ENCODE measurements at regions not wholly inside any gene's neighbourhood (a gene's known extent, or its start where the extent isn't known, plus 50 kb on each side); places are given as distances from the start of the nearest gene placed in this dataset.
"Not testable (repeated sequence)": the region's sequence is repeated elsewhere in the genome, so short reads cannot be mapped to it uniquely, and the experiment has no call there.

DNA sequence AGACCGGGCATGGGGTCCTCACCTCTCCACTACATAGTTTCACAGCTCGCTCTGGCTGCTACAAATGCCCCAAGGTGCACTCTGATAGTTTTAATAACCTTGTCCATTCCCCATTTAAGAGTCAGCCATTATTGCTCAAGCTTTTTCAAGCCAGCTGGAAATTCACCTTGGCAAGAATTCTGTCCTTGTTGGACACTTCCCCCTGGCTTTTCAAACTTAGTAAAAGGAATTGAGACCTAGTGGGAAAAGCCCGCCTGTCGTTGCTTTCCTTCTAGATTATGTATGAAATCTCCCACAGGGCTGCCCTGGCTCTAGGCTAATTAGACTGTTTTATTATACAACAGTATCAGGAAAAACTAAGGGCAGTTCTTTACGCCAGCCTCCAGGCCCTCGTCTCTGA, 293.7 kb upstream of the GADL1 start:
- DNase-seq = no peak

DNA sequence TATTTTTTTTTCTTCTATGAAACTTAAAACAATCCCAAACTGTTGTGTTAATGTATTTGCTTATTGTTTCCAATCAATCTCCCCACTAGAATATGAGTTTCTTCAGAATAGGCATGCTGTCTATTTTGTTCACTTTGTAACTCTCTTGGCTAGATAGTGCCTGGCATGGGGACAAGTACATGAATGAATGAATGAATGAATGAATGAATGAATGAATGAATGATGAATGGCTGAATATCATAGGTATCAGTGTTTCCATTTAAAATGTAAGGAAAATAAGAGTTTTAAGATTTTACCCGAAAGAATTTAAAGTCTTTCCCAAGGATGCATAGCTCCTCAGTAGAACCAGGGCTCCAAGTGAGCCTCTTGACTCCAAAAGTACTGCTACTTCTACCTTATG, 294.9 kb upstream of the GADL1 start:
- no peak for DNase-seq

DNA sequence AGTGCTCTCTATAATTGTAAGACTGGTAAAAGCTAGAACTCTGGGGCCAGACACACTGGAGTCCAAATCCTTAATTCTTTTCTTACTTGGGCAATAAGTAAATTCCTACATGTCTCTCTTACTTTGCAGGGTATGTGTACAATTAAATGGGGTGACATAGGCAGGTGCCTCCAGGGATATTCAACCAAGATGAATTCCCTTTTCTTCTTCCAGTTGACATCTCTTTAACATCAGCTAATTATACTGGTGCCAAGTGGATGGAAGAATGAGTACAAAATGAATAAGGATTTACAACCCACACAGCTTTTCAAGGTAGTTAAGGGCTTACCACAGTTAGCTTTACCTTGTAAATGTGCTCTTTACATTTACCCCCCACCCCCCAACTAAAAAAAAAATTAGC, 295.5 kb upstream of the GADL1 start:
- DNase-seq = no peak

DNA sequence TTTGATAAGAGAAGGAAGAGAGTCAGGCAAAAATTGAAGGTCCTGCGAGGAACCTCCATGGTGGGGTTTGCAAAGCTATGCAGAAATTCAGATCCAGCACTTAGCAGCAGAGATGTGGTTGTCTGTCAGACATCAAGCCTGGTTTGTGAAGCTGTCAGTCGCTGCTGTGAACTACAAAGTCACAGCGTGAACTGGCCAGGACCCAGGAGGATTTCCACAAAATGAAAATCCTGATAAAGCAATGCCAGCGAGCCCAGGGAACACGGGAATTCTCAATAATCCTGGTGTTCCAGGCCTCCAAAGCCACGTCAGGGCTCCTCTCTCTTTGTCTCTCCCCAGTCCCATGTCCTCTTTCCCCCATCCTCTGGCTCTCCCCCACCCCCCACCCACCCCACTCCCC, 296.9 kb upstream of the GADL1 start:
- DNase-seq = no peak

DNA sequence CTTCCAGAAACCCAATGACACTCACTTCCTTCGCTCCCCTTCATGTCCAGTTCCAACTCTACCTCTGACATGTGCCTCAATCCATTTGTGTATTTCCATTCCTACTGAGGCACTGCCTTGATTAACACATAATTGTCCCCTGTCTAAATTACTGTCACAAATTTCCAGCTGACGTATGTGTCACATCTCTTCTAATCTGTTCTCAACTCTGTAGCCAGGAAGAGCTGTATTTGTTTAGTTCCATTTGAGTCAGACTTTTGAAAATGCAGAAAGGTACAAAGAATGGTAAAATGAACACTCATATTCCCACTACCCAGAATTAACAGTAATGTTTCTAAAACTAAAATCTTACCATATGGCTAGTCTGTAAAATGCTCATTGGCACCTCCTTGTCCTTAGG, 299.0 kb upstream of the GADL1 start:
- no peak for DNase-seq

DNA sequence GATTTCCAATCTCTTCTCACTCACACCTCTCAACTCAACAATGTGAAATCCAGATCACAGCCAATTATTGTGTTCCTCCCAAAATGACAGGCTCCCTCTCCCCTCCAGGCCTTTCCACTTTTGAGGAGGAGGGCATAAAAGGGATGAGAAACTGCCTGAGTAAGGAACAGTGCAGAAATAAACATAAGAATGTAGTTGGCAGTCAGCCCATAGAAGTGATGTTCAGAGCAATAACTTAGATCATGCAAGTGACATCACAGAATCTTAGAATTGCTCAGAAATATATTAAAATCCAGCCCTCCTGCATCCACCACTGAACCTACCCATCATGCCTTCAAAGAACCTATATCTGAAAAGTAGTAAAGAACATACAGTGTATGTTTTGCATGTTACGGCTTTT, 299.4 kb upstream of the GADL1 start:
- DNase-seq = no peak

DNA sequence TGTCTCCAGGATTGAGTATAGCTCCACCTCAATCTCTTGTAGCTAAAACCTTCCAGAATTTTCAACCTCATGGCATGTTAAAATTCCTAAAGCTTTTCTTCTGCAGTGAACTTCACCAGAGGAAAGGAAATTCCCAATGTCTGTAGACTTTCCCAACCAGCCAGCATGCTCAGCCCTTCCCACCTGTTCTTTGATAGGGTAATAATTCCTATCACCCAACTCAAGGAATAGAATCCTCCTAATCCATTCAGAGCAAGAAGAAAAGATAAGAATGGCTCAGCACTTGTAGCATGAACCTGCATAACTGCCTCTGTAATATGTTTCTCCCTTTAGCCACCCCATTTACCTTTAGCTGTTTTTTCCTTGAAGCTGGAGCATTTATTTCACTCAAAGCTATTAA, 301.8 kb upstream of the GADL1 start:
- DNase-seq = no peak

DNA sequence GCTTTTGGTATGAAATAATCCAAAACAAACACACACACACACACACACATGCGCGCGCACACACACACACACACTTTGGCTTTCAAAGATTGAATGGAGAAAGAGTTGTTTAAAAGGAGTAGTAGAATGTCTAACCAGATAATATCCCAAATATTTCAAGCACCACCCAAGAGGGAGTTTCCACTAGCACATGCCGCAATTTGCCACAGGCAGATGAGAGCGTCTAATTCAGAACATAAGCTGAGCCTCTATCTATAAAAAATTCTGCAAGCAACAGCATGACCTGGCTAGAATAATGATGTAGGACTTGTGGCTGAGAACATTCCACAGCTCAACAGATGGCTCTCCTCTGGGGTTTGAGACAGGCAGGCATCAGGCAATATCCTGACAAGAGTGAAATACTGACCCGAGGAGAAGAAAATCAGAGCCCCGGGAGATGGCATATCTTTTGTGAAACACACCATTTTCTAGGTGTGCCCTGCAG, 302.5 kb upstream of the GADL1 start:
- no peak for DNase-seq

DNA sequence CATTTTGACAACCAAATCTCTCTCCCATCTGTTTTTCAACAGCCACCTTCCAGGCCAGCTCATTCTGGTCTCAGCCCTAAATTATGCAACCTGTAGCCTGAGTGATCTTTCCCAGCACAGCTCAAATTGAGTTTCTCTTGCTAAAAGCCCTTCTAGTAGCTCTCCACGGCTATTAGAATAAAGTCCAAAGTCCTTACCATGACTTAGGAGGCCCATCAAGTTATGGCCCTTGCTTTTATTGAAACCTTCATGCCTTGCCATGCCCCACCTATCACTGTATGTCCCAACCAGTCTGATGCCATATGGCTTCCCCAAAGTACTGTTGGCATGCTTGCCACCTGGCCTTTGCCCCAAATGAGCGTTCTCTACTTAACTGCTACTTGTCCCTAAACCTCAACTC, 303.5 kb upstream of the GADL1 start:
- no peak for DNase-seq

DNA sequence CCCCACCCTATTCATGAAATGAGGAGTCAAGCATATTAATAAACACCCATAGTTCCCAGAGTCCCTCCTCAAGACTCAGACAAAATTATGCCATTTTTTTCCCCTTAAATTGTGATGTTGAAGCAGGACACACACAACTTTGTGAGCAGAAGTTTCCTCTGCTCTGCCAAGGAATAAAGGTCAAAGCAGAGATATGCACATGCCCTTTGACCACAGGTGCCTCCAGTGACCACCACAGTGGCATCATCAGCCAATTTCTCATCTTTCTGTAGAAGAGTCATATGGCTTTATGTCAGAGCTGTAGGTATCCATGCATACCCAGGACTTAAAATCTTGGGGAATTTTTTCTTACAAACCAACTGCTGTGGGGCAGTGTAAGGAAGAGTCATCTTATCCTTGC, 304.4 kb upstream of the GADL1 start:
- no peak for DNase-seq

DNA sequence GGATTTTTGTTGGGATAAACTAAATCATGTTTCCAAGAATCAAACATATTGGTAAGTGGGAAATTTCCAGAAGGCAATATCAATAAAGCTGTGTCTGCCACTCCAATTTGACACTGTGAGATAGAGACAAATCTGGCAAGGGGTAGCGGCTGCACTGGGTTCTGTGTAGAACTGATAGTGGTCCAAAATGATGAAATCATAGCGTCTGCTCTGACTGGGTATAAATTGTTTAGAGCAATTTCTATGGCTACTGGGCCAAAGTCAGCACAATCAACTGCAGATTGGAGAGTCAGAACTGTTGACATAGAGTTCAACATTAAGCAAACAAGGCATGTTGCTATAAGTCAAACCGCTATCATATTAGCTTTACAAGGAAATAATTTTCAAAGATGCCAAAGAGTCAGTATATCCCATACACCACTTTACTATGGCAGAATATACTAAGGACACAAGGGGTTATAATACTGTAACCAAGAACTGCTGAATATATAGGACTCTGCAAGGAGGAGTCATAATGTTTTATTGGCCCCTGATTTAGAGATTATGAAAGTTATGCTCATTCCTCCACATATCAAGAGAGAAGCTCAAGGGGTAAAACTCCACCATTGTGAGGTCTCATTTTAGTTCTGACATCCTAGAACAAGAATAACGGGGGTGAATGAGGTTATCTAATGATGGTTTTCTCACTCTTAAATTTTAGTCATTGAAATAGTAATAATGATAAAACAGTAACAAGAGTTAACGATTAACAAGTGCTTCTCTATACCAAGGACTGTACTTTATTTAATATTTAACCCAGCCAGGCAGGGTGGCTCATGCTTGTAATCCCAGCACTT, 309.7 kb upstream of the GADL1 start:
- DNase-seq = no peak

DNA sequence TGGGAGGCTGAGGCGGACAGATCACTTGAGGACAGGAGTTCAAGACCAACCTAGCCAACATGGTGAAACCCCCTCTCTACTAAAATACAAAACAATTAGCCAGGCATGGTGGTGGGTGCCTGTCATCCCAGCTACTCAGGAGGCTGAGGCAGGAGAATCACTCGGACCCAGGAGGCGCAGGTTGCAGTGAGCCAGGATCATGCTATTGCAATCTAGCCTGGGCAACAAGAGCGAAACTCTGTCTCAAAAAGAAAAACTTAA, 310.3 kb upstream of the GADL1 start:
- DNase-seq = not testable (repeated sequence)

DNA sequence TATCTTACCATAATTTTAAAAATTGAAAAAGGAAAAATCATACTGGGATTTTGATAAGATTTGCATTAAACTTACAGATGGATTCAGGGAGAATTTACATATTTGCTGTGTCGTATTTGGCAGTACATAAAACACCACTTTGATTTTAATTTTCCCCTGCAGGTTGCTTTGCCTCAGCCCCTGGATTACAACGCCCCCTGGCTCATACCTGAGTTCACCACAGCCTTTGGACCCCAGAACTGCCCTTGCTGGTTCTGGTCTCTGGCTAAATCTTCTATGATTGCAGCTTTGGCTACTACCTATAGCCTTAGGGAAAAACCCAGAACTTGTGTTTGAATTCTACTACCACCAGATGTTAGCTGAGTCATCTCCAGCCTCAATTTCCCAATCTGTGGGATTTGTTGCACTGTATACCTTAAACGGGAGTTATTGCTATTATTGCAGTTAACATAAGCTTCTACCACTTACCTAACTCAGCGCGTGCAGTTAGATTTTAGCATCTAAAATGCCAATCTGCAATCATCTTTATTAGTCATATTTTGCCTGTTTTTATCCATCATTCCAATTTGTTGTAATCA, 315.7 kb upstream of the GADL1 start:
- DNase-seq = no peak

DNA sequence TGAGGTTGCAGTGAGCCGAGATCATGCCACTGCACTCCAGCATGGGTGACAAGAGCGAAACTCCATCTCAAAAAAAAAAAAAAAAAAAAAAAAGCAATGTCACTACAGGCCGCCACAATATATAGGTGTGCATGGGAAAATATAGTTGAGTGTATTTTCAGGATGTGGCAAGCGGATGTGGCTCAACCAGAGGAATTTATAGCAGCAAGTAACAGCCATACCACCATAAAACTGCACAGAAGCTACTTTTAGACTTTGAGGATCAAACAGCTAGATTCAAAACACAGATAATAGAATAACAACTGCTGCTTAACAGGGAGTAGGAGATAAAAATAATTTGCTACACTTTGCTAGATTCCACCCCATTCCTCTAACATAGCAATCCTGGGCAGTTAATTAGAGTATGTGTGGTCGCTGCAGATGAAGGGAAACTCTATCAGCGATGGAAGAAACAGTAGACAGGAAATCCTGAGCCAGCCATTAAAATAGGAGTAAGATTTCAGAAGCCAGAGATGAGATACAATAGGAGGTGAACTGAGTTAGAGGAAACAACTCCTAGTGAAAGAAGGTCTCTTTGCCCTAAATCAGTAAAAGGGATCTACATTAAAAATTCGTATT, 318.7 kb upstream of the STT3B start:
- no peak for DNase-seq

DNA sequence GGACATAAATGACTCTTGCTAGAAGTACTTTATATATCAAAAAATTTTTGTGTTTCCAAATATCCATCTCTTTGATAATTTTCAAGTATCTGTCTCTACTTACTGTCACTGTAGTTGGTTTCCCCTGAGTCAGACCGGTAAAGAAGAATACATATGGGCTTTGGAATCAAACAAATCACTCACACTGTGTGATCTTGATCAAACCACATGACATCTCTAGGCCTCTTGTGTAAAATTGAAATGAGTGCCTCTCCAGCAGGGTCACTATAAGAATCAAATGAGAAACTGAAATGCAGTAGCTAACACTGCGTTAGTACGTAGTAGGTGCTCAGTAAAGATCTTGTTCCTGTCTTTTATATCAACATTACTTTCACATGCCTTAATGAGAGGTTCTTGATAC, 314.6 kb upstream of the STT3B start:
- DNase-seq = no peak

DNA sequence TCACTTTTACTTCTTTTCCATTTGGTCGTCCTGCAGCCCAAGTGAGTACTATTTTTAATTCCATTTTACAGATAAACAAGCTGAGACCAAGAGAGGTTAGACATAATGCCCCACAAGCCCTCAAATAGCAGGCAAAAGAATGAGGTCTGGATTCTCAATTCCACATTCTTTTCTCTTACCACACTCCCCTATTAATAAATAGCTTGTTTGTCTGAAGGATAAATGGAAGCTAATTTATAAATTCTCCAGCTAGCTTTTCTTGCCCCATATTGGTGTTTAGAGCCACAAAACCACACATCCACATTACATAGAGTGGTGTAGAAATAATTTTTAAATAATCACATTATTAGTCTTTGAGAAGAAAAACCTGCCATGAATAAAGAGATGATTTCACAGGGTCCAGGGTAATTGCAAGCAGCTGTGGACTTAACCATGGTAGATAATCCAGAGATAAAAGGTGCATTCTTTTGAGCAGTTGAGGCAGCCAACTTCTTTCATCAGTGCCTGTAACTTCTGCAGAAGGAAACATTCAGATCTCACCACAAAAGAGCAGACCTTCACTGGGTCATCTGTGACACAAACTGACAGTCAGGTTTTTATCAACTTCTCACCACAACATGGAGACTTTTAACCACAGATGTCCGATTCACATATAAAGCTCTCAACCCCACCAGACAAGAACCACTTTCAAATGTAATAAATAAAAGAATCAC, 313.4 kb upstream of the STT3B start:
- DNase-seq = no peak

DNA sequence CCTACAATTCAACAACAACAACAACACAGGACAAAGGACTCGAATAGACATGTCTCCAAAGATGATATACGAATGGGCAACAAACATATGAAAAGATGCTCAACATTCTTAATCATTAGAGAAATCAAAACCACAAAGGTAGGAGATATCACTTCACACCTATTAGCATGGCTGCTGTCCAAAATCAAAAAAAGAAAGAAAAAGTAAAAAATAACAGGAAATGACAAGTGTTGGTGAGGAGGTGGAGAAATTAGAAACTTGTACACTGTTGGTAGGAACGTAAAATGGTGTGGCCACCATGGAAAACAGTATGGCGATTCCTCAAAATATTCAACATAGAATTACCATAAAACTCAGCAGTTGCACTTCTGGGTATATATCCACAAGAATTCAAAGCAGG, 312.3 kb upstream of the STT3B start:
- DNase-seq = no peak

DNA sequence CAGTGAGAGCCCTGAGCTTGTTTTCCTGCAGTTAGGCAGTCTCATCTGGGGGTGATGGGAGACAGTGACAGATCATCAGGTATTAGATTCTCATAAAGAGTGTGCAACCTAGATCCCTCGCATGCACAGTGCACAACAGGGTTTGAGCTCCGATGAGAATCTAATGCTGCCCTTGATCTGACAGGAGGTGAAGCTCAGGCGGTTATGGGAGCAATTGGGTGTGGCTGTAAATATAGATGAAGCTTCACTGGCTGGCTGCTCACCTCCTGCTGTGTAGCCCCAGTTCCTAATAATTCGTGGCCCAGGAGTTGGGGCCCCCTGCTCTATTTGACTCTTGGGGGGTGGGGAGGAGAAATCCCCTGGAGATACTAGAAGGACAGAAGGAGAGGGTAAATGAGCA, 309.4 kb upstream of the STT3B start:
- DNase-seq = no peak

DNA sequence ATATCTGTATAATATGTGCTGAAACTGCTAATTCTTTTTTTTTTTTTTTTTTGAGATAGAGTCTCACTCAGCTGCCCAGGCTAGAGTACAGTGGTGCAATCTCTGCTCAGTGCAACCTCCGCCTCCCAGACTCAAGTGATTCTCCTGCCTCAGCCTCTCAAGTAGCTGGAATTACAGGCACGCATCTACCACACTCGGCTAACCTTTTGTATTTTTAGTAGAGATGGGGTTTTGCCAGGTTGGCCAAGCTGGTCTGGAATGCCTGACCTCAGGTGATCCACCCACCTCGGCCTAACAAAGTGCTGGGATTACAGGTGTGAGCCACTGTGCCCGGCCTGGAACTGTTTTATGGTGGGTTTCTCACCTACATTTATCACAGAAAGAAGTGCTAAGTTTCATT, 307.8 kb upstream of the STT3B start:
- DNase-seq = no peak

DNA sequence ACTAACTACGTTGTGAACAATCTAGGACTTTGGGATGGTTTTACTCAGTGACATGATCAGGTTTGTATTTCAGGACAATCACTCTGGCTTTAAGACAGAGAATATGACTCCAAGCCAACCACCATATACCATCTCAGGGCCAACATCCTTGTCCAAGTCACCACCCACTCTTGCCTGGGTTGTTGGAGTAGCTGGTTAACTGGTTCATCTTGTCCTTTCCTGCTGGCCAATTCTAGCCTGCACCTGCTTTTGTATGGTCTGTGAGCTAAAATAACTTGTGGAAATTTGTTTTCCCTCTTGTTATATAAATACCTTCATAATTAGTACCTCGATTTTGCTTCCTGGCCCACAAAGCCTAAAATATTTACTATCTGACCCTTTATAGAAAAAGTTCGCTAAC, 306.8 kb upstream of the STT3B start:
- no peak for DNase-seq

DNA sequence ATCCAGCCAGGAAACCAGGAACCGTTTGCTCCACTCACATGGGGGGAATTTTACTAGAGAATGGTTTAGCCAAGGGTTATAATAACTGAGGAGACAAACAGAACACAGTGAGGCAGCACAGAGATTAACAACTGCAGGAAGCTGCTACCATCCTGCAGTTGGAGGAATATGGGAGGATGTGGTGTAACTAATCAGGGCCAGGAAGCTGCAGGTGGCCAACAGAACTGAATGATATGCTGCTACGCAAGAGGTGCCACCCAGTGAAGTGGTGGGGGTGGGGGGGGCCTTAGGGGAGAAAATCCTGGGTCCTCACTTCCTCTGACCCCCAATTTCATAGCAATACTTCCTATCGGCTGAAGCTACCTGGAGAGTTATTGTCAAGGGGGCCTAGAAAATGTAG, 306.4 kb upstream of the STT3B start:
- no peak for DNase-seq

DNA sequence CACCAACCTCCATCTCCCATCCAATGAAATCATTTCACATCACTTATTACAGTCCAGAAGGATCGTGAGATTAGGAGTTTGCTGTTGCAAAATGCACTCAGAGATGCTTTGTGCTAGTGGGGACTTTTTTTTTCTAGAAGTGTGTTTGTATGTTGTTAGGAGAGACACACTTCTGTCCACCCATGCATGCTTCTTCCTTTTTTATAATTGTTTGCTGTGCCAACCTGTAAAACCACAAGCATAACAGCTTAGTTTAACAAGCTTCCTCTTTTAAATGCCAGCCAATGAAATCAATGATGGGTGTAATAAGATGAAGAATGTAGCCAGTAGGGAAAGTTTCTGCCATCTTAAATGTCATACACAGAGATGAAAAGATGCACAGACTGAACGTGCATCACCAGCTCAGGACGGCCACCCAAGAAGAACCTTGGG, 305.6 kb upstream of the STT3B start:
- peak; percentile 16 for DNase-seq

DNA sequence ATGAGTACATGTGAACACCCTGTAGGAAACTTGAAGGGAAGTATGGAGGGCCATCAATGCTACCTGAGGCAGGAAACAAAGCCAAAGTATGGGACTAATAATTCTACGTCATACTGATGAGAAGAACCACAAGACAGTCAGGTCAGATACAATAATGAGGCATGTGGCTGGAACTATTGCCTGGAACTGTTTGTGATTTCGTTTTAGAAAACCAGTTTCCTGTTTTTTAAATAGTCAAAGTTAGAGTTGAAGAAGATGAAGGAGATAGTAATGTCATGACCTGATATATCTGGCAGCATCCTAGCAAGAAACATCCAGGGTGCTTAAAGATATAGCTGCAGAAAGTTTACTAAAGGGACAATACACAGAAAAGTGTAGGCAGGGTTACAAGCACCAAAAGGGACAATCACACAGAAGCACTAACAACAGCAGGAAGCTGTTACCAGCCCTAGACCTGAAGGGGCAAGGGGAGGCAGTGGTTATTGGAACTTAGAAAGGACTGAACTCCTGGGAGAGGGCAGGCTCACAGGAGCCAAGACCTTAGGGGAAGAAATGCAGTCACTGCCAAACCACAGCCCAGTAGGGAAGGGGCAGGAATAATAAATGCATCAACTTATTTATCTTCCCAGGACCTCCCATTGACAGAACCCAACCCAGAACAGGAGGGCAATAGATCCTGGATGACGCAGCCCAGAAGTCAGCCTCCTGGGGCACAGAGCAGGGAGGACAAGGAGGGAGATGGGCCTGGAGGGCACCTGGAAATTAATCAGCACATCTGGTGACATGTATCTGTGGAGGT, 302.1 kb upstream of the STT3B start:
- DNase-seq = no peak

Measured in NCI-H345 (cell line).